RWPE2 (cell line): ENCODE measurements at regions not wholly inside any gene's neighbourhood (a gene's known extent, or its start where the extent isn't known, plus 50 kb on each side); places are given as distances from the start of the nearest gene placed in this dataset.

Experiments used
- ATAC-seq: fragments of 200-7000 bp; cut with Tn5 transposase; 3 replicates; pipeline ENCODE4 v1.9.1; 2021; ENCODE audit warnings: low read depth
- DNase-seq: peaks from one replicate; pipeline ENCODE4 v3.0.0-alpha.2; 2020; ENCODE audit warnings: low spot score
- H3K27ac ChIP-seq: fragments of 450-650 bp; 2 replicates; pipeline ENCODE4 v1.5.1; 2017; ENCODE audit warnings: mild to moderate bottlenecking; ENCODE audit not compliant: poor library complexity, severe bottlenecking
- H3K27me3 ChIP-seq: fragments of 250-450 bp; sonication (Bioruptor Pico); 2 replicates; pipeline ENCODE4 v1.5.1; 2021; ENCODE audit warnings: mild to moderate bottlenecking, moderate library complexity; ENCODE audit not compliant: insufficient read depth, poor library complexity, severe bottlenecking
- H3K36me3 ChIP-seq: fragments of 250-450 bp; sonication (Bioruptor Pico); 2 replicates; pipeline ENCODE4 v1.5.1; 2020; ENCODE audit warnings: low read depth, mild to moderate bottlenecking, moderate library complexity
- H3K4me1 ChIP-seq: fragments of 250-450 bp; sonication (Bioruptor Pico); 2 replicates; pipeline ENCODE4 v1.5.1; 2021; ENCODE audit warnings: mild to moderate bottlenecking, moderate library complexity; ENCODE audit not compliant: insufficient read depth, poor library complexity, severe bottlenecking
- H3K4me3 ChIP-seq: fragments of 250-450 bp; sonication (Bioruptor Pico); 2 replicates; pipeline ENCODE4 v1.5.1; 2021; ENCODE audit warnings: mild to moderate bottlenecking, moderate library complexity; ENCODE audit not compliant: severe bottlenecking
- H3K9me3 ChIP-seq: fragments of 250-450 bp; sonication (Bioruptor Pico); 2 replicates; pipeline ENCODE4 v1.5.1; 2021; ENCODE audit warnings: mild to moderate bottlenecking, moderate library complexity; ENCODE audit not compliant: severe bottlenecking
- TF ChIP-seq, protein P1 (sequence below): fragments of 450-650 bp; IDR thresholded peaks from one replicate; pipeline ENCODE4 v1.5.1; 2017; ENCODE audit warnings: mild to moderate bottlenecking, moderate library complexity; ENCODE audit not compliant: poor library complexity, severe bottlenecking

GRCh38 chr2:151178207-151178606 is 83.5 kb downstream of the RBM43 start:
- Histone ChIP-seq H3K27ac (no peak overlapping the region), H3K4me1 (no peaks in the 10 kb centered on the region), H3K9me3 (no peaks in the 10 kb centered on the region), H3K27me3 (peaks cover 5% of the 10 kb centered on the region), H3K4me3 (no peak overlapping the region), H3K36me3 (no peaks in the 10 kb centered on the region)
- ATAC-seq: no peak
- no peak for DNase-seq
- TF ChIP-seq, protein P1, sequence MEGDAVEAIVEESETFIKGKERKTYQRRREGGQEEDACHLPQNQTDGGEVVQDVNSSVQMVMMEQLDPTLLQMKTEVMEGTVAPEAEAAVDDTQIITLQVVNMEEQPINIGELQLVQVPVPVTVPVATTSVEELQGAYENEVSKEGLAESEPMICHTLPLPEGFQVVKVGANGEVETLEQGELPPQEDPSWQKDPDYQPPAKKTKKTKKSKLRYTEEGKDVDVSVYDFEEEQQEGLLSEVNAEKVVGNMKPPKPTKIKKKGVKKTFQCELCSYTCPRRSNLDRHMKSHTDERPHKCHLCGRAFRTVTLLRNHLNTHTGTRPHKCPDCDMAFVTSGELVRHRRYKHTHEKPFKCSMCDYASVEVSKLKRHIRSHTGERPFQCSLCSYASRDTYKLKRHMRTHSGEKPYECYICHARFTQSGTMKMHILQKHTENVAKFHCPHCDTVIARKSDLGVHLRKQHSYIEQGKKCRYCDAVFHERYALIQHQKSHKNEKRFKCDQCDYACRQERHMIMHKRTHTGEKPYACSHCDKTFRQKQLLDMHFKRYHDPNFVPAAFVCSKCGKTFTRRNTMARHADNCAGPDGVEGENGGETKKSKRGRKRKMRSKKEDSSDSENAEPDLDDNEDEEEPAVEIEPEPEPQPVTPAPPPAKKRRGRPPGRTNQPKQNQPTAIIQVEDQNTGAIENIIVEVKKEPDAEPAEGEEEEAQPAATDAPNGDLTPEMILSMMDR: no peak

DNA sequence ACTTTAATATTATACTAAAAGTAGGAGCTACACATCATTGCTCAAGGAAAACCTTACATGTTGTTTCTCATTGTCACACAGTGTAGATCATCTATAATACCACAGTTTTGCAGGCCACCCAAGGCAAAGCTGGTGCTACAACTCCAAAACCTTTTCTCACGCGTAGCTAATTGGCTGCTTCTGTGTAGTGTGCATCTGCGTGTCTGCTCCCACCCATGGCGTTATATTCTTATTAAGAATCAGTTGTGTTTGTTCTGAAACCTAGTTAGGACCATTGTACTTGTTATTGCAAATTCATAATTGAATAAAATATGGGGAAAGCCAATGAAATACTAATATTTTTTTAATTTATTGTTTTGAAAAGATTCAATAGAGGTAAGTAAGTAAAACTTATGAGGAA is 83.9 kb downstream of the RBM43 start:
- no peak for DNase-seq

DNA sequence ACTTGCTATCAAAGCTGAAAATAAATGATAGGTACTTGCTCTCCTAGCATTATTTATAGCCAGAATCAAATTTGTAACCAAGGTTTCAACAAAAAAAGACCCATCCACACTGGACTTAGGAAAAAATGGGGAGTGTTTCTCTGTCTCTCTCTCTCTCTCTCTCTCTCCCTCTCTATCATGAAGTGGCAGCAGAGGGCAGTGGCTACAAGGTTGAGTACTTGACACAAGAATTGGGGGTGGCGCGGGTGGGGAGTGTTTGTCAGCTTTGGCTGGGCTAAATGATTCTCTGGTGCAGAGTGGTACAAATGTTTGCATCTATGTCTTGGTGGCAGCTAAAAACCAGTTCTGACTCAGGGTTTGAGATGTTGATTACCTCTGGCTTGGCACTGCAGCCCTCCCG is 85.0 kb downstream of the RBM43 start:
- Histone ChIP-seq H3K9me3 (no peaks in the 10 kb centered on the region), H3K27ac (no peak overlapping the region), H3K27me3 (peaks cover 5% of the 10 kb centered on the region), H3K4me1 (no peaks in the 10 kb centered on the region), H3K36me3 (no peaks in the 10 kb centered on the region), H3K4me3 (no peak overlapping the region)
- DNase-seq: no peak
- ATAC-seq: no peak
- TF ChIP-seq, protein P1: no peak

More for the DNA sequence above, 83.9 kb downstream of the RBM43 start:
- H3K27me3 ChIP-seq: peaks cover 5% of the 10 kb centered on the region
- no peak overlapping the region for H3K27ac ChIP-seq
- H3K9me3 ChIP-seq: no peaks in the 10 kb centered on the region
- H3K4me3 ChIP-seq: no peak overlapping the region
- no peaks in the 10 kb centered on the region for H3K36me3 ChIP-seq
- no peaks in the 10 kb centered on the region for H3K4me1 ChIP-seq
- TF ChIP-seq, protein P1: no peak
- no peak for ATAC-seq

- DNase-seq (no peak), ATAC-seq (no peak)
- no peaks in the 10 kb centered on the region for H3K36me3 ChIP-seq
- no peak overlapping the region for H3K27ac ChIP-seq
- no peaks in the 10 kb centered on the region for H3K4me1 ChIP-seq
- no peak overlapping the region for H3K4me3 ChIP-seq
- TF ChIP-seq, protein P1: no peak
- no peaks in the 10 kb centered on the region for H3K9me3 ChIP-seq
- peaks cover 5% of the 10 kb centered on the region for H3K27me3 ChIP-seq
Observed at GRCh38 chr2:151175864-151176263, 85.8 kb downstream of the RBM43 start.

GRCh38 chr2:151174127-151174526 is 87.5 kb downstream of the RBM43 start:
- Histone ChIP-seq H3K36me3 (no peaks in the 10 kb centered on the region), H3K27ac (no peak overlapping the region), H3K4me1 (no peaks in the 10 kb centered on the region), H3K27me3 (peaks cover 5% of the 10 kb centered on the region), H3K9me3 (no peaks in the 10 kb centered on the region), H3K4me3 (no peak overlapping the region)
- ATAC-seq (no peak), DNase-seq (no peak)
- TF ChIP-seq, protein P1: no peak
